Mucosa of descending colon (tissue), 3 donors: ENCODE measurements at regions not wholly inside any gene's neighbourhood (a gene's known extent, or its start where the extent isn't known, plus 50 kb on each side); places are given as distances from the start of the nearest gene placed in this dataset.

Experiments used
- ATAC-seq: fragments of 200-7000 bp; cut with Tn5 transposase; one replicate; pipeline ENCODE4 v1.9.1; 2020; ENCODE audit warnings: mild to moderate bottlenecking, moderate library complexity
- DNase-seq, 3 donors: peaks; one replicate each; pipeline ENCODE4 v3.0.0-alpha.2; 2020
- H3K36me3 ChIP-seq: fragments of 200-600 bp; one replicate; pipeline ENCODE4 v1.8.0; 2021; ENCODE audit warnings: low read depth, mild to moderate bottlenecking
- H3K4me1 ChIP-seq: fragments of 200-600 bp; one replicate; pipeline ENCODE4 v1.8.0; 2021; ENCODE audit warnings: low read depth, mild to moderate bottlenecking
- H3K4me3 ChIP-seq: fragments of 200-600 bp; one replicate; pipeline ENCODE4 v1.8.0; 2021; ENCODE audit warnings: mild to moderate bottlenecking
- H3K9me3 ChIP-seq: fragments of 200-600 bp; one replicate; pipeline ENCODE4 v1.8.0; 2021; ENCODE audit warnings: mild to moderate bottlenecking
- CTCF ChIP-seq: fragments of 200-600 bp; IDR thresholded peaks from one replicate; pipeline ENCODE4 v1.8.0; 2022; ENCODE audit warnings: antibody characterized with exemption, mild to moderate bottlenecking
- intact Hi-C, 2 donors: fragments of 100-400 bp; cut with DNase I in 1 of 2; cut with micrococcal nuclease in 1 of 2; formaldehyde crosslinking; loops; one replicate each; pipeline versions ENCODE4 v1.11.0 to v1.11.1; 2022; cut with DNase I, micrococcal nuclease
- donor health status: DM: no; HTN: no; CAD: no; lungs with moderate emphysema.
- donor health status: DM: no; HTN: no; CAD: no.
- donor health status: DM: no; HTN: yes; CAD: no.

GRCh38 chr14:78104655-78105054 is 65.5 kb upstream of the NRXN3 start:
- no peaks in the 10 kb centered on the region for H3K36me3 ChIP-seq
- ATAC-seq (no peak), DNase-seq (no peak)
- TF ChIP-seq CTCF: no peak
- H3K9me3 ChIP-seq: no peaks in the 10 kb centered on the region
- H3K4me3 ChIP-seq: no peak overlapping the region
- no peaks in the 10 kb centered on the region for H3K4me1 ChIP-seq
- intact Hi-C loops: no loop called here

- Histone ChIP-seq H3K9me3 (no peaks in the 10 kb centered on the region), H3K4me3 (no peak overlapping the region), H3K36me3 (no peaks in the 10 kb centered on the region), H3K4me1 (no peaks in the 10 kb centered on the region)
- intact Hi-C loops: no loop called here
- no peak for DNase-seq
- no peak for ATAC-seq
- no peak for TF ChIP-seq CTCF
Measured at GRCh38 chr14:78106381-78106780, 63.8 kb upstream of the NRXN3 start.

GRCh38 chr14:78107166-78107565 is 63.0 kb upstream of the NRXN3 start:
- intact Hi-C loops: no loop called here
- TF ChIP-seq CTCF: no peak
- ATAC-seq: no peak
- Histone ChIP-seq H3K9me3 (no peaks in the 10 kb centered on the region), H3K4me1 (no peaks in the 10 kb centered on the region), H3K4me3 (no peak overlapping the region), H3K36me3 (no peaks in the 10 kb centered on the region)
- DNase-seq: no peak

- DNase-seq: no peak
- H3K36me3 ChIP-seq: no peaks in the 10 kb centered on the region
- TF ChIP-seq CTCF: no peak
- intact Hi-C loops: no loop called here
- no peak for ATAC-seq
- H3K4me1 ChIP-seq: no peaks in the 10 kb centered on the region
- H3K4me3 ChIP-seq: no peak overlapping the region
- H3K9me3 ChIP-seq: no peaks in the 10 kb centered on the region
Measured at GRCh38 chr14:78119440-78119839, 50.7 kb upstream of the NRXN3 start.
